DLD1 (cell line): ENCODE measurements at regions not wholly inside any gene's neighbourhood (a gene's known extent, or its start where the extent isn't known, plus 50 kb on each side); places are given as distances from the start of the nearest gene placed in this dataset.

ENCODE experiments used
- in situ Hi-C: cut with HindIII; loops from 2 replicates; pipeline ENCODE4 v1.10.0; 2017; ENCODE audit warnings: low sequenced_read_pairs

GRCh38 chr21:35265170-35265877, 216.2 kb upstream of the RUNX1 start:
- in situ Hi-C loops: no loop called here

GRCh38 chr21:35259457-35259856, 210.4 kb upstream of the RUNX1 start:
- in situ Hi-C loops: loop anchor here (5.0 kb wide), 1 partner anchor 362 kb away; no protein-coding TSS in a partner anchor

GRCh38 chr21:35258521-35258920, 209.4 kb upstream of the RUNX1 start:
- in situ Hi-C loops: loop anchor here (5.0 kb wide), 1 partner anchor 361 kb away; no protein-coding TSS in a partner anchor

GRCh38 chr21:35257413-35257812, 208.3 kb upstream of the RUNX1 start:
- in situ Hi-C loops: loop anchor here (5.0 kb wide), 1 partner anchor 360 kb away; no protein-coding TSS in a partner anchor

- in situ Hi-C loops: loop anchor here (5.0 kb wide), 1 partner anchor 359 kb away; no protein-coding TSS in a partner anchor
These were observed 207.4 kb upstream of the RUNX1 start for GRCh38 chr21:35256468-35256988.

GRCh38 chr21:35254765-35255138, 205.7 kb upstream of the RUNX1 start:
- in situ Hi-C loops: loop anchor here (5.0 kb wide), 1 partner anchor 357 kb away; no protein-coding TSS in a partner anchor

GRCh38 chr21:35254006-35254764, 205.1 kb upstream of the RUNX1 start:
- in situ Hi-C loops: no loop called here

- in situ Hi-C loops: no loop called here
These were observed 203.7 kb upstream of the RUNX1 start for GRCh38 chr21:35252831-35253230.

- in situ Hi-C loops: no loop called here
These were observed 200.5 kb upstream of the RUNX1 start for GRCh38 chr21:35249636-35250035.

GRCh38 chr21:35245879-35246278, 196.8 kb upstream of the RUNX1 start:
- in situ Hi-C loops: no loop called here

GRCh38 chr21:35244514-35244913, 195.4 kb upstream of the RUNX1 start:
- in situ Hi-C loops: no loop called here

GRCh38 chr21:35243171-35243570, 194.1 kb upstream of the RUNX1 start:
- in situ Hi-C loops: no loop called here

GRCh38 chr21:35239811-35240219, 190.7 kb upstream of the RUNX1 start:
- in situ Hi-C loops: no loop called here

- in situ Hi-C loops: no loop called here
These were observed 189.0 kb upstream of the RUNX1 start for GRCh38 chr21:35238119-35238518.

GRCh38 chr21:35237287-35237686, 188.2 kb upstream of the RUNX1 start:
- in situ Hi-C loops: no loop called here

- in situ Hi-C loops: no loop called here
These were observed 187.0 kb upstream of the RUNX1 start for GRCh38 chr21:35236090-35236489.

GRCh38 chr21:35234725-35235124, 185.6 kb upstream of the RUNX1 start:
- in situ Hi-C loops: no loop called here

GRCh38 chr21:35233756-35234155, 184.7 kb upstream of the RUNX1 start:
- in situ Hi-C loops: no loop called here

GRCh38 chr21:35232545-35233176, 183.6 kb upstream of the RUNX1 start:
- in situ Hi-C loops: no loop called here

GRCh38 chr21:35231090-35231489, 182.0 kb upstream of the RUNX1 start:
- in situ Hi-C loops: no loop called here

GRCh38 chr21:35229290-35229689, 180.2 kb upstream of the RUNX1 start:
- in situ Hi-C loops: no loop called here
